Activated CD8-positive, alpha-beta T cell treated with anti-CD3 and anti-CD28 coated beads for 36 hours (primary cell): ENCODE measurements at regions not wholly inside any gene's neighbourhood (a gene's known extent, or its start where the extent isn't known, plus 50 kb on each side); places are given as distances from the start of the nearest gene placed in this dataset.
"Not testable (repeated sequence)": the region's sequence is repeated elsewhere in the genome, so short reads cannot be mapped to it uniquely, and the experiment has no call there.

Experiments
- ATAC-seq: fragments of 200-7000 bp; cut with Tn5 transposase; one replicate; pipeline ENCODE4 v1.10.0; 2021; ENCODE audit warnings: mild to moderate bottlenecking, moderate library complexity
- CTCF ChIA-PET: fragments of 350-600 bp; sonication (Branson Sonifier 250); formaldehyde crosslinking; loops from one replicate; lab custom pipeline; 2021; ENCODE audit warnings: antibody characterized with exemption; lab: Charles Lee
- POLR2A ChIA-PET: fragments of 350-600 bp; sonication (Branson Sonifier 250); formaldehyde crosslinking; loops from one replicate; lab custom pipeline; 2021; ENCODE audit warnings: antibody characterized with exemption; lab: Charles Lee
- DNase-seq: peaks from one replicate; pipeline ENCODE4 v3.0.0-alpha.2; 2020
- H3K27ac Mint-ChIP-seq: one replicate; pipeline ENCODE4 v1.8.0; 2021; ENCODE audit warnings: mild to moderate bottlenecking, mixed read lengths
- H3K27me3 Mint-ChIP-seq: one replicate; pipeline ENCODE4 v1.8.0; 2021; ENCODE audit warnings: mixed read lengths
- H3K36me3 Mint-ChIP-seq: one replicate; pipeline ENCODE4 v1.8.0; 2021; ENCODE audit warnings: low read depth, mixed read lengths
- H3K4me1 Mint-ChIP-seq: one replicate; pipeline ENCODE4 v1.8.0; 2021; ENCODE audit warnings: low read depth, mixed read lengths
- H3K4me3 Mint-ChIP-seq: one replicate; pipeline ENCODE4 v1.8.0; 2021; ENCODE audit warnings: mild to moderate bottlenecking, moderate library complexity, mixed read lengths
- H3K9me3 Mint-ChIP-seq: one replicate; pipeline ENCODE4 v1.8.0; 2021; ENCODE audit warnings: mixed read lengths
- intact Hi-C: fragments of 100-400 bp; cut with micrococcal nuclease; formaldehyde crosslinking; loops from one replicate; pipeline ENCODE4 v1.10.0; 2022
- TF ChIP-seq, protein P1 (sequence below): fragments of 200-600 bp; IDR thresholded peaks from one replicate; pipeline ENCODE4 v1.8.0; 2022; ENCODE audit warnings: antibody characterized with exemption, mild to moderate bottlenecking

DNA sequence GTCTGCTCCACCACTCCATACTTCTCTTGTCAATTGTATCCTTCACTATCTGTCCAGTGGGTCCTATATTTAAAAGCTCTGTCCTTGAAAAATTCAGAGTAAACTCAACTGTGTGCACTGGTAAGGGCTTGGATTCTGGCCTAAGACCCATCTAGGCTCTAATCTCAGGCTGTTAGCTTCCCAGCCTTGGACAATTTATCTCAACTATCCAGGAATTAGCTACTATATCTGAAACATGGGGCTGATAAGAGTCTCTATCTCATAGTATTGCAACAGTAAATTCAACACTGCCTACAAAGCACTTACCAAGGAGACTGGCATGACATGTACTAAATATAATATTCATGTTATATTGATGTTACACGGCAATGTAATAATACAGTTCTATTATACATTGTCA lies 303.4 kb downstream of the XPNPEP1 start:
- no peaks in the 10 kb centered on the region for H3K27me3 Mint-ChIP-seq
- no peak for DNase-seq
- TF ChIP-seq, protein P1, sequence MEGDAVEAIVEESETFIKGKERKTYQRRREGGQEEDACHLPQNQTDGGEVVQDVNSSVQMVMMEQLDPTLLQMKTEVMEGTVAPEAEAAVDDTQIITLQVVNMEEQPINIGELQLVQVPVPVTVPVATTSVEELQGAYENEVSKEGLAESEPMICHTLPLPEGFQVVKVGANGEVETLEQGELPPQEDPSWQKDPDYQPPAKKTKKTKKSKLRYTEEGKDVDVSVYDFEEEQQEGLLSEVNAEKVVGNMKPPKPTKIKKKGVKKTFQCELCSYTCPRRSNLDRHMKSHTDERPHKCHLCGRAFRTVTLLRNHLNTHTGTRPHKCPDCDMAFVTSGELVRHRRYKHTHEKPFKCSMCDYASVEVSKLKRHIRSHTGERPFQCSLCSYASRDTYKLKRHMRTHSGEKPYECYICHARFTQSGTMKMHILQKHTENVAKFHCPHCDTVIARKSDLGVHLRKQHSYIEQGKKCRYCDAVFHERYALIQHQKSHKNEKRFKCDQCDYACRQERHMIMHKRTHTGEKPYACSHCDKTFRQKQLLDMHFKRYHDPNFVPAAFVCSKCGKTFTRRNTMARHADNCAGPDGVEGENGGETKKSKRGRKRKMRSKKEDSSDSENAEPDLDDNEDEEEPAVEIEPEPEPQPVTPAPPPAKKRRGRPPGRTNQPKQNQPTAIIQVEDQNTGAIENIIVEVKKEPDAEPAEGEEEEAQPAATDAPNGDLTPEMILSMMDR, result no peak
- no peak overlapping the region for H3K27ac Mint-ChIP-seq
- POLR2A ChIA-PET, result no interaction called here
- CTCF ChIA-PET, result interaction anchor here (0.6 kb wide), 1 partner anchor 234 kb away, joined by 4 read pairs; no protein-coding TSS in a partner anchor
- H3K4me1 Mint-ChIP-seq, result no peaks in the 10 kb centered on the region
- H3K4me3 Mint-ChIP-seq, result no peak overlapping the region
- H3K36me3 Mint-ChIP-seq, result no peaks in the 10 kb centered on the region
- ATAC-seq, result no peak
- no peaks in the 10 kb centered on the region for H3K9me3 Mint-ChIP-seq
- intact Hi-C loops, result no loop called here

DNA sequence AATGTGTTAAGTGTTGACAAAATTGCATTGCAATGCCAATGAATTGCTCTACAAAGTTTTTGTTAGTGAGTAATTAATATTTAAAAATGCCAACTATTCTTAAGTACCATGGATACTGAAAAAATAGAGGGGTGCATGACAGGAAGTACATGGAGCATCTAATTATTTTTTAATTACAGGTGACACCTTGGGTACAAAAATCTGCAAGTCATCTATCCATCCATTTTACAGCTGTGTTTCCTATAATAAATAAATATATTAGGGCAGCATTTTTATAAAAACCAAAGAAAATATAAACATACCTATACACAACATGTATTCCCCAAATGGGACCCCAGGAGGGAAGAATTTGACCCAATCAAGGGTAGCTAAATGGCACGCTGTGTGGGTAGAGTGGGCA lies 304.6 kb downstream of the XPNPEP1 start:
- H3K4me3 Mint-ChIP-seq, result no peak overlapping the region
- POLR2A ChIA-PET, result no interaction called here
- no peak overlapping the region for H3K27ac Mint-ChIP-seq
- H3K4me1 Mint-ChIP-seq, result no peaks in the 10 kb centered on the region
- no peak for ATAC-seq
- H3K9me3 Mint-ChIP-seq, result no peaks in the 10 kb centered on the region
- CTCF ChIA-PET, result no interaction called here
- no peaks in the 10 kb centered on the region for H3K27me3 Mint-ChIP-seq
- intact Hi-C loops, result no loop called here
- TF ChIP-seq, protein P1, result no peak
- no peak for DNase-seq
- no peaks in the 10 kb centered on the region for H3K36me3 Mint-ChIP-seq

DNA sequence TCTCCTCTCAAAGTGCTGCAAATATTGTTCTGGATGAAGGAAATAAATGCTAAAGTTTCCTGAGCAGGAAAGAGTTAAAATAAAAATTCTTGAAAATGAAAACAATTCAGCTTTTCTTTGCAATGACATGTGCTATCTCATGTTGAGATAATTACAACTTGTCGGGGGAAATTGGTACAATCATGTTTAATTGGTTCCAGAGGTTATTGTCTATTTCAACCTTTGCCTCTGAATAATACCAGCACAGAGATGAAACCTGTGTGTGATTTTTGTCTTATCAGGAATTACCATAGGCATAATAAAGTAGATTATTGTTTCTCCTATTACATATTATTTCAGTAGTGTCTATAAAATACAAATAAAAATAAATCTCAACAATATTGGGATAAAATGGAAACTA lies 305.0 kb downstream of the XPNPEP1 start:
- Mint-ChIP-seq H3K9me3 (no peaks in the 10 kb centered on the region), H3K4me3 (no peak overlapping the region), H3K4me1 (no peaks in the 10 kb centered on the region), H3K27ac (no peak overlapping the region), H3K27me3 (no peaks in the 10 kb centered on the region), H3K36me3 (no peaks in the 10 kb centered on the region)
- intact Hi-C loops, result no loop called here
- DNase-seq, result no peak
- POLR2A ChIA-PET, result no interaction called here
- CTCF ChIA-PET, result no interaction called here
- TF ChIP-seq, protein P1, result no peak
- ATAC-seq, result no peak

DNA sequence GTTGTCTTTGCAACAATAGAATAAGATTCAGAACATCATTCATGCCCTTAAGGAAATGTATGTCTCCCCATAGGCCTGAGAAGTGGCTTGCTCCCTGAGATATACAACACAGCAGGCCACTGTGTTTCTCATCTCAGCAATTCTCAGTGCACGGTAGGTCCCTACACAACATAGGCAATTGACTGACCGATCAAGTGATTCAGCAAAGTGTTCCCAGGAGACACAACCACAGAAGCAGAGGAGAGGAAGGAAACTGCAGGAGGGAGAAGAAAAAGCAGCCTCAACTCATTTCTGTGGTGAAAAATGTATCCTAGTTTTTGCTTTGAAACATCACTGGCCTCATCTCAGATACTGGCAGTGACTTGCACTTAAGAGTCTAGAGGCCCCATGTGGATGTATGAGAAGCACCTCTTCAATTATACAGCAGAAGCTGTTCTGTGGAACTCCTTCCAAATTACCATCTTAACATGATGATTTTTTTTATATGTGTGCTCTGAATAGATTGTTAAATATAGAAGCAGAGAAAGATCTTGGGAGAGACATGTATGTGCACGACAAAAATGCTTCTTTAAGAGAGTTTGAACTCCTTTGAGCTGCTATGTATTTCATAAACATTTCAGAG lies 306.8 kb downstream of the XPNPEP1 start:
- ChIA-PET CTCF (no interaction called here), POLR2A (no interaction called here)
- Mint-ChIP-seq H3K4me3 (no peak overlapping the region), H3K4me1 (no peaks in the 10 kb centered on the region), H3K36me3 (no peaks in the 10 kb centered on the region), H3K9me3 (no peaks in the 10 kb centered on the region), H3K27me3 (no peaks in the 10 kb centered on the region), H3K27ac (no peak overlapping the region)
- intact Hi-C loops, result no loop called here
- TF ChIP-seq, protein P1, result no peak
- no peak for DNase-seq
- ATAC-seq, result no peak

DNA sequence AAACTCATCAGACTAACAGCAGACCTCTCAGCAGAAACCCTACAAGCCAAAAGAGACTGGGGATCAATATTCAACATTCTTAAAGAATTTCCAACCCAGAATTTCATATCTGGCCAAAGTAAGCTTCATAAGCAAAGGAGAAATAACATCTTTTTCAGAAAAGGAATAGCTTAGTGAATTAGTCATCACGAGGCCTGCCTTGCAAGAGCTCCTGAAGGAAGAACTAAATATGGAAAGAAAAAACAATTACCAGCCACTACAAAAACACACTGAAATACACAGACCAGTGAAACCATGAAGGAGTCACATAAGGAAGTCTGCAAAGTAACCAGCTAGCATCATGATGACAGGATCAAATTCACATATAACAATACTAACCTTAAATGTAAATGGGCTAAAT lies 328.0 kb downstream of the XPNPEP1 start:
- H3K4me1 Mint-ChIP-seq, DNase-seq, ATAC-seq, H3K27me3 Mint-ChIP-seq, H3K27ac Mint-ChIP-seq, H3K4me3 Mint-ChIP-seq, CTCF ChIA-PET, H3K36me3 Mint-ChIP-seq, intact Hi-C loops, POLR2A ChIA-PET, H3K9me3 Mint-ChIP-seq: not testable (repeated sequence)

DNA sequence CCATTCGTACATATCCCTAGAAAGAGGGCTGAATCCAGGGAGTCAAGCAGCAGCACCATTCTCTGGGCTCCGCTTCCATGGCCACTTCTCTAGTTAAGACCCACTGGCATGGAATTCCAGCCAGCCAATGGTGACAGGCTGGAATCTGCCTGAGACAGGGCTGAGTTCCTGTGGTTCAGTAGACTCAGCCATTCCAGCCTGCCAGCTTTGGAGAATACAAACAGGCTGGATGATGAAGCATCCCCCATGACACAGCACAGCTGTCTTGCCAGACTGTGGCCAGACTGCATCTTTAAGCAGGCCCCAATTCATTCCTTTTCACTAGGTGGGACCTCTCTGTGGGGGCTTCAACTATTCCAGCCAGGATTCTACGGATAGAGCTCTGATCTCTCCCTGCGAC lies 329.6 kb downstream of the XPNPEP1 start:
- H3K27me3 Mint-ChIP-seq, result no peaks in the 10 kb centered on the region
- no peak for ATAC-seq
- H3K9me3 Mint-ChIP-seq, result peaks cover 1% of the 10 kb centered on the region
- no peak overlapping the region for H3K4me3 Mint-ChIP-seq
- ChIA-PET CTCF (no interaction called here), POLR2A (no interaction called here)
- no peak for DNase-seq
- no peak overlapping the region for H3K27ac Mint-ChIP-seq
- intact Hi-C loops, result no loop called here
- TF ChIP-seq, protein P1, result no peak
- H3K36me3 Mint-ChIP-seq, result no peaks in the 10 kb centered on the region
- H3K4me1 Mint-ChIP-seq, result no peaks in the 10 kb centered on the region
